Activated T-cell treated with anti-CD3 and anti-CD28 coated beads, Interleukin-2, amount 50 U/mL, for 24 hours (primary cell): ENCODE measurements at regions not wholly inside any gene's neighbourhood (a gene's known extent, or its start where the extent isn't known, plus 50 kb on each side); places are given as distances from the start of the nearest gene placed in this dataset.
"Not testable (repeated sequence)": the region's sequence is repeated elsewhere in the genome, so short reads cannot be mapped to it uniquely, and the experiment has no call there.

Source experiments
- DNase-seq: peaks from one replicate; pipeline ENCODE4 v3.0.0-alpha.2; 2020
- H3K27ac Mint-ChIP-seq: 2 replicates; pipeline ENCODE4 v1.8.0; 2020; ENCODE audit warnings: mild to moderate bottlenecking, mixed read lengths
- H3K27me3 Mint-ChIP-seq: 2 replicates; pipeline ENCODE4 v1.8.0; 2020; ENCODE audit warnings: mixed read lengths
- H3K36me3 Mint-ChIP-seq: 2 replicates; pipeline ENCODE4 v1.8.0; 2020; ENCODE audit warnings: low read depth, mixed read lengths
- H3K4me1 Mint-ChIP-seq: 2 replicates; pipeline ENCODE4 v1.8.0; 2020; ENCODE audit warnings: low read depth, mixed read lengths
- H3K4me3 Mint-ChIP-seq: 2 replicates; pipeline ENCODE4 v1.8.0; 2020; ENCODE audit warnings: mild to moderate bottlenecking, moderate library complexity, mixed read lengths
- H3K9me3 Mint-ChIP-seq: 2 replicates; pipeline ENCODE4 v1.8.0; 2020; ENCODE audit warnings: mixed read lengths

DNA sequence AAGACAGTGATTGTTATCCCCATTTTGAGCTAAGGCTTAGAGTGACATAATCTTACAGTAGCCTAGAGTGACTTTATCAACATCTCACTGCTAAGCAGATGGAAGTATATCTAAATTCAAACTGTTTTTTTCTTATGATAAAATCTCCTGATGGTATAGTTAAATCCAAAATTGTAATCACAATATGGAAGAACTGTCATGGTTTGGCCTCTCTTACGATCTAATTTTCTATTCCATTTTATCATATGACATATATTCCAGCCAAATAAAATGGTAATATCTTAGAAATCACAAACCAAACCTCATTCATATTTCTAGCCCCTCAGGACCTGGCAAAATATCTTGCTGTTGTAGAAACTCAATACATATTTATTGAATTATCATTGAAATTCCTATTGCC lies 864.7 kb downstream of the SLC6A15 start:
- Mint-ChIP-seq H3K9me3 (peaks cover under 1% of the 10 kb centered on the region), H3K27ac (no peak overlapping the region), H3K4me1 (no peaks in the 10 kb centered on the region), H3K27me3 (no peaks in the 10 kb centered on the region), H3K36me3 (no peaks in the 10 kb centered on the region), H3K4me3 (no peak overlapping the region)
- DNase-seq, result no peak

DNA sequence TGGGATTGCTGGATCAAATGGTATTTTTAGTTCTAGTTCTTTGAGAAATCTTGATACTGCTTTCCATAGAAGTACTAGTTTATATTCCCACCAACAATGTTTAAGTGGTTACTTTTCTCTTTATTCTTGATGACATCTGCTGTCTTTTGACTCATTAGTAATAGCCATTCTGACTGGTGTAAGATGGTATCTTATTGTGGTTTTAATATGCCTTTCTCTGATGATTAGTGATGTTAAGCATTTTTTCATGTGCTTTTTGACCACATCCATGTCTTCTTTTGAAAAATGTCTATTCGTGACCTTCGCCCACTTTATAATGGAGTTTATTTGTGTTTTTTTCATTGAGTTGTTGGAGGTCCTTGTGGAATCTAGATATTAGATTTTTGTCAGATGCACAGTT lies 865.7 kb downstream of the SLC6A15 start:
- H3K36me3 Mint-ChIP-seq, result no peaks in the 10 kb centered on the region
- DNase-seq, result no peak
- no peaks in the 10 kb centered on the region for H3K27me3 Mint-ChIP-seq
- H3K4me3 Mint-ChIP-seq, result no peak overlapping the region
- no peaks in the 10 kb centered on the region for H3K4me1 Mint-ChIP-seq
- H3K9me3 Mint-ChIP-seq, result no peaks in the 10 kb centered on the region
- no peak overlapping the region for H3K27ac Mint-ChIP-seq

DNA sequence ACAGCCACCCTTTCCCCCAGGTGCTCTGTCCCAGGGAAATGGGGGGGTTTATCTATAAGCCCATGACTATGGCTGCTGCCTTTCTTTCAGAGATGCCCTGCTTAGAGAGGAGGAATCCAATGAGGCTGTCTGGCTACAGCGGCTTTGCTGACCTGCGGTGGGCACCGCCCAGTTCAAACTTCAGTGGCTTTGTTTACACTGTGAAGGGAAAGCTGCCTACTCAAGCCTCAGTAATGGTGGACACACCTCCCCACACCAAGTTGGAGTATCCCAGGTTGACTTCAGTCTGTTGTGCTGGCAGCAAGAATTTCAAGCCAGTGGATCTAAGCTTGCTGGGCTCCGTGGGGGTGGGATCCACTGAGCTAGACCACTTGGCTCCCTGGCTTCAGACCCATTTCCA lies 869.2 kb downstream of the SLC6A15 start:
- H3K9me3 Mint-ChIP-seq, result no peaks in the 10 kb centered on the region
- H3K4me1 Mint-ChIP-seq, result no peaks in the 10 kb centered on the region
- H3K4me3 Mint-ChIP-seq, result no peak overlapping the region
- H3K27me3 Mint-ChIP-seq, result no peaks in the 10 kb centered on the region
- no peaks in the 10 kb centered on the region for H3K36me3 Mint-ChIP-seq
- no peak overlapping the region for H3K27ac Mint-ChIP-seq
- no peak for DNase-seq

DNA sequence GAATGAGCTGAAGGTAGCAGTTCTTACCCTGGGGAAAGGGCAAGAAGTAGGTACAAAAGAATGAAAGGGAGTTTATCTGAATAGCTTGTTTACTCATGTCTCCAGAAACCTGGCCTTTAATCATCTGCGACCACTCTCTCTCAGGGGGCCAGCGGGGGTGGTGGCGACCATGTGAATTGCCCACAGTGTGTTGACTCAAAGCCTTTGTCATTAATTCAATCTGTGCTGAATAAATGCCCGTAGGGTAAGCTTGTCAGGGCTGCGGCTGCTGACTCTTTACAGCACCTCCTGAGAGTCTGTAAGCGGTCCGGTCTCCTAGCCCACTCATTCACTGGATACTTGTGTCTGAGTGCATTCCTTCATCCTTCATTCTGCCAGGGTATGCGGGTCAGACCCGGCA lies 874.4 kb downstream of the SLC6A15 start:
- no peaks in the 10 kb centered on the region for H3K9me3 Mint-ChIP-seq
- DNase-seq, result no peak
- H3K27me3 Mint-ChIP-seq, result no peaks in the 10 kb centered on the region
- no peak overlapping the region for H3K4me3 Mint-ChIP-seq
- no peak overlapping the region for H3K27ac Mint-ChIP-seq
- H3K4me1 Mint-ChIP-seq, result no peaks in the 10 kb centered on the region
- H3K36me3 Mint-ChIP-seq, result no peaks in the 10 kb centered on the region

DNA sequence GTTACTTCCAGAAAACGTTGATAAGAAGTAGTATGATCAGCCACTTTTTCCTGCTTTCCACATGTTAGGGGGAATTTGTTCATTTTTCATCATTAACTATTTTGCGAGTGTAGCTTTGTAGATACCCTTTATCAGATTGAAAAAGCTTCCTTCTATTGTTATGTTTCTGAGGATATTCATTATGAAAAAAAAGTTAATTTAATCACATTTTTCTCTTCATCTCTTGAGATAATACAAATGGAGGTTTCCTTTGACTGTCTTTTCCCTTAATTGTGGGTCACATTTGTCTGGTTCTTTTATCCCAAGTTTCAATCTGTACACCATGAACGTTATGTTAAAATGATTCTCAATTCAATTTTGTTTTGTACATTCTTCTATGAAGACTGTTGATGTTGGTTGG lies 875.7 kb downstream of the SLC6A15 start:
- no peak overlapping the region for H3K27ac Mint-ChIP-seq
- DNase-seq, result no peak
- H3K4me3 Mint-ChIP-seq, result no peak overlapping the region
- H3K9me3 Mint-ChIP-seq, result peaks cover 4% of the 10 kb centered on the region
- H3K27me3 Mint-ChIP-seq, result no peaks in the 10 kb centered on the region
- no peaks in the 10 kb centered on the region for H3K36me3 Mint-ChIP-seq
- no peaks in the 10 kb centered on the region for H3K4me1 Mint-ChIP-seq

DNA sequence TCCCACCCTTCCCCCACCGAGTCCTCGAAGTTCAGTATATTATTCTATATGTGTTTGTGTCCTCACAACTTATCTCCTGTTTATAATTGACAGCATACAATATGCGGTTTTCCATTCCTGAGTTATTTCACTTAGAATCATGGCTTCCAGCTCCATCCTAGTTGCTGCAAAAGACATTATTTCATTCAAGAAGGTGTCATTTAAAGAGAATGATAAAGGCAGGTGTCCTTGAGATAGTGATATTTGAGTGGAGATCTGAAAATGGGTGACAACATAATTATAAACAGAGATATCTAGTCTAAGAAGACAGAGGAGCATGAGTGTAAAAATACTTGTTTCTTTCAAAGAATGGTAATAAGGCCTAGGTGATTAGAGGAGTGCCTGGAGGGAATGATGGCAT lies 876.8 kb downstream of the SLC6A15 start:
- H3K4me3 Mint-ChIP-seq, result no peak overlapping the region
- no peaks in the 10 kb centered on the region for H3K4me1 Mint-ChIP-seq
- H3K27me3 Mint-ChIP-seq, result no peaks in the 10 kb centered on the region
- H3K9me3 Mint-ChIP-seq, result peaks cover 6% of the 10 kb centered on the region
- DNase-seq, result no peak
- no peak overlapping the region for H3K27ac Mint-ChIP-seq
- H3K36me3 Mint-ChIP-seq, result no peaks in the 10 kb centered on the region

DNA sequence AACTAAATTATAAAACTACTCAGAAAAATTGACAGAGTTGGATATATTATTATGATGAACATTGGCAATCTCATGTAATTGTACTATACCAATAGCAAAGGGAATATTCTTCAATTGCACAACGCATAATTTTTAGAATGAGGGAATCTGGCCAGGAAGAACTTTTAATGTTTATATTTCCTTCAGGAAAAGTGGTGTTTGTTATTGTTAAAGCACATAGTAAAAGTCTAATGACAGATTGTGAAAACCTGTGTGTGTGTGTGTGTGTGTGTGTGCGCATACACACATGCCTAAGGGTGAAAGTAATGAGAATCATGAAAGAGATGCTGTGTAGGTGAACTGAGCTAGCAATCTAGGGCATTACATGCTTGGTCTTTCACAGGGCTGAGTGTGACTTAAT lies 877.7 kb downstream of the SLC6A15 start:
- no peak overlapping the region for H3K27ac Mint-ChIP-seq
- H3K4me3 Mint-ChIP-seq, result no peak overlapping the region
- H3K27me3 Mint-ChIP-seq, result no peaks in the 10 kb centered on the region
- no peaks in the 10 kb centered on the region for H3K4me1 Mint-ChIP-seq
- no peaks in the 10 kb centered on the region for H3K36me3 Mint-ChIP-seq
- H3K9me3 Mint-ChIP-seq, result peaks cover 6% of the 10 kb centered on the region
- no peak for DNase-seq

DNA sequence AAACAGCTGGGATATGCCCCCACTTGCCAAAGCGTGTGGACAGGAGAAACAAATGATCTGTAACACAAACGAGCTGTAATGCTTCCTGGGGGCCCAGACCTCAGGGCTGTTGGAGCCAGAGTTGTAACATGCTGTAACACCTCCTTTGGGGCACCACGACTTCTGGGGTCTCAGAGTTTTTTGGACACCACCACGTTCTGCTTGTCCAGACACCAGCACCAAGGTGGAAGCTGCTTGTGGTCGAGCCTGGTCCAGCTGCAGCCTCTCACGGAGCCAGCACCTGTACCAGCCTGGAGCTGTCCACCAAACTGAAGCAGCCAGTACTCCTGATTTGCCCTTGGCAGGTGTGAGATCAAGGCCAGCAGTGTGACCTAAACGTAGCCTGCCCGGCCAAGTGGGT lies 879.4 kb downstream of the SLC6A15 start:
- H3K27ac Mint-ChIP-seq, result no peak overlapping the region

DNA sequence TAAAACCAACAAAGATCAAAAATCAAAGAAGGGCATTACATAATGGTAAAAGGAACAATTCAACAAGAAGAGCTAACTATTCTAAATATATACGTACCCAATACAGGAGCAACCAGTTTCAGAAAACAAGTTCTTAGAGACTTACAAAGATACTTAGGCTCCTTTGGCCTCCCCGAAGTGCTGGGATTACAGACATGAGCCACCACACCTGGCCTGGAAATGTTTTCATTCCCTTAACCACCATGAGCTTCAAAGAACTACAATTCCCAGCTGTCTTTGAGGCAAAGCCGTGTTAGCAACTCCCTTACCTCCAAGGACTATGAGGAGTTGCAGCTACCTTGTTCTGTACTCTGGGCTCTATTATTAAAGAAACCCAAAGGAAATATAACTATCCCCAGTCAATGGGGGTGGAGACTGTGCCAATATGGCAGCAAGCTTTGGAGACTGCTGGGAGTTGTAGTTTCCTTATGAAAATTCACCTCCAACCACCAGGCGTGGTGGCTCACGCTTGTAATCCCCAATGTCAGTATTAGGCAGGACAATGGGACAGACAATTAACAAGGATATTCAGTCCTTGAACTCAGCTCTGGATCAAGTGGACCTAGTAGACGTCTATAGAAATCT lies 893.9 kb downstream of the SLC6A15 start:
- peaks cover 15% of the 10 kb centered on the region for H3K9me3 Mint-ChIP-seq
- not testable (repeated sequence) for H3K27ac Mint-ChIP-seq

More for the DNA sequence above, 879.4 kb downstream of the SLC6A15 start:
- no peak for DNase-seq
- Mint-ChIP-seq H3K27me3 (no peaks in the 10 kb centered on the region), H3K36me3 (no peaks in the 10 kb centered on the region), H3K9me3 (peaks cover 6% of the 10 kb centered on the region), H3K4me3 (no peak overlapping the region), H3K4me1 (no peaks in the 10 kb centered on the region)

DNA sequence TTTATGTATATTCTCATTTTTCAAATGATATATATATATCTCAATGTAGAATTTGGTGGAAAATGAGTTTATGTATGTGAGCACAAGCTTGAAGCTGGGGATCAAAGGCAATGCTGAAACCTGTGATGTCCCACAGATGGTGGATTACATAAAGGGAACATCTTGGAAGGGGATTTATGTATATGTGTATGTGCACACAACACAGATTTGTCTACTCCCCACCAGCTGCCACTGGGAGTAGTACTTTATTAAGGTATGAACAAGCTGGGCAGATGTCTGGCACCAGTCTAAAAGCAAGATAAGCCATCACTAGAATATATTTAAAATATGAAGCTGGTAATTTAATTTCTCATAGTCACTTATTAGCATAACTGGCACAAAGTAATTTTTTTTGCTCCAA lies 895.6 kb downstream of the SLC6A15 start:
- no peaks in the 10 kb centered on the region for H3K4me1 Mint-ChIP-seq
- peaks cover 22% of the 10 kb centered on the region for H3K9me3 Mint-ChIP-seq
- no peak overlapping the region for H3K27ac Mint-ChIP-seq
- no peaks in the 10 kb centered on the region for H3K27me3 Mint-ChIP-seq
- no peak overlapping the region for H3K4me3 Mint-ChIP-seq
- H3K36me3 Mint-ChIP-seq, result no peaks in the 10 kb centered on the region
- no peak for DNase-seq

More for the DNA sequence above, 893.9 kb downstream of the SLC6A15 start:
- DNase-seq, H3K4me1 Mint-ChIP-seq, H3K36me3 Mint-ChIP-seq, H3K4me3 Mint-ChIP-seq, H3K27me3 Mint-ChIP-seq: not testable (repeated sequence)

DNA sequence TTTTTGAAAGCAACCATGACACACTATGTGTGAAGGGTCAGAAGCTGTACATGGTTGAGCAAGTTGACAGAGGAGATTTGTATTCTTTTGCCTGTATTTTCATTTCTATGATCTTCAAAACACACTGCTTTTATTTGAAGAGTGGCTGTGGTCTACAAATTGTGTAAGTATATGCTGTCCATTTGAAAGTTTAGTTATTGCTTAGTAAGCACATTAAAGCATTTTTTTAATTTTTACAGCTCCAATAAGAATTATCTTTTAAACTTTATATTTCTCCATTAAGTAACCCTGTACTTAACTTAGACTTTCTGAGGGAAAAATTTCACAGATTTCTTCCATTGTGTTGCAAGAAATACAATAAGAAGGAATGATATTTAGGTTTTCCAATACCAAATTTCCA lies 915.2 kb downstream of the SLC6A15 start:
- H3K27me3 Mint-ChIP-seq, result no peaks in the 10 kb centered on the region
- no peak for DNase-seq
- H3K9me3 Mint-ChIP-seq, result peaks cover 13% of the 10 kb centered on the region
- H3K27ac Mint-ChIP-seq, result no peak overlapping the region
- H3K36me3 Mint-ChIP-seq, result no peaks in the 10 kb centered on the region
- H3K4me3 Mint-ChIP-seq, result no peak overlapping the region
- H3K4me1 Mint-ChIP-seq, result no peaks in the 10 kb centered on the region

DNA sequence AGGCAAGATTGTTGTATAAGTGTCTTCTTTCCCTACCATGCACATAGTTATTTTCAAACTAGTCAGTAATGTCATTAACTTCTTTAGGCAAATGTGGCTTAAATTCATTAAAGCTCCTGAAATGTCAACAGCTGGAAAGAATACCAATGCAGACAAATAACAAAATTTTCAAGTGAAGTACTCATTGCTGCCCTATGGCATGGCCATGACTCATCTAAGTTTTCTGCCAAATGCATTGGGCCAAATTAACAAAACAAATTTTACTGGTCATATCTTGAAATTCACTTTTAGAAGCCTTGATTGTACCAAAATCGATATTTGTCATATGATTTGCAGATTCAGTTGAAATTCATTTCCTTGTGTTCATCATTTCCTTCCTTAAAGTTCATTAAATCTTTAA lies 915.9 kb downstream of the SLC6A15 start:
- H3K27me3 Mint-ChIP-seq, result no peaks in the 10 kb centered on the region

DNA sequence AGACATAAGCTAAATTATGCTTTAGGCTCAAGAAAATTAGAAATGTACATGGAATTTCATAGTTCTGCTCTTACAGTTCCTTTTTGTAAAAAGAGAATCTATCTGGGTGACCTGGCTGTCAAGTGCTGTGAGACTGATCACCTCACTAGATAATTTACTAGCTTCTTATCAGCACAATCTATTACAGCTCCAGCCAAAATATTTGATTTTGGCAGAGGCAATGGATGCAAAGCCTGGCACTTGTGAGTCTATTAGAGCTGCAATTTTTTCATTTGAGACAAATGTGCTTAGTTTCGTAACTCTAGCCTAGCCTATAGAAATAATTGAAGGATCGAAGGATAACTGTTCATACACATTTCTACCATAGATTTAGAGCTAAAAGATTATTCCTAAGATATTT lies 927.5 kb downstream of the SLC6A15 start:
- no peaks in the 10 kb centered on the region for H3K36me3 Mint-ChIP-seq
- H3K9me3 Mint-ChIP-seq, result no peaks in the 10 kb centered on the region
- no peak for DNase-seq
- H3K27me3 Mint-ChIP-seq, result no peaks in the 10 kb centered on the region
- no peak overlapping the region for H3K4me3 Mint-ChIP-seq
- H3K4me1 Mint-ChIP-seq, result no peaks in the 10 kb centered on the region
- H3K27ac Mint-ChIP-seq, result no peak overlapping the region

More for the DNA sequence above, 915.9 kb downstream of the SLC6A15 start:
- Mint-ChIP-seq H3K36me3 (no peaks in the 10 kb centered on the region), H3K9me3 (peaks cover 13% of the 10 kb centered on the region), H3K4me1 (no peaks in the 10 kb centered on the region), H3K4me3 (no peak overlapping the region), H3K27ac (no peak overlapping the region)
- DNase-seq, result no peak

DNA sequence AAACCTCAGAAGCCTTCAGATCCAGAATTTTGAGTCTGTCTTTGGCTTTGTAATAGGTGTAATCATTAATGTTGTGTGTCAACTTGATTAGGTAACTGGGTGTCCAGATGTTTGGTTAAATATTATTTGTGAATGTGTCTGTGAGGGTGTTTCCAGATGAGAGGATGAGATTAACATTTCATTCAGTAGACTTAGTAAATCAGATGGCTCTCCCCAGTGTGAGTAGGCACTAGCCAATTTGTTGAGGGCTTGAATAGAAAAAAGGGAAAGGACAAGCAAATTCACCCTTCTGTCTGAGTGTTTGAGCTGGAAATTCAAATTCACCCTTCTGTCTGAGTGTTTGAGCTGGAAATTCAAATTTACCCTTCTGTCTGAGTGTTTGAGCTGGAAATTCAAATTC lies 932.2 kb downstream of the SLC6A15 start:
- Mint-ChIP-seq H3K4me3 (no peak overlapping the region), H3K36me3 (no peaks in the 10 kb centered on the region), H3K27me3 (no peaks in the 10 kb centered on the region), H3K27ac (no peak overlapping the region), H3K4me1 (no peaks in the 10 kb centered on the region), H3K9me3 (no peaks in the 10 kb centered on the region)
- DNase-seq, result no peak

DNA sequence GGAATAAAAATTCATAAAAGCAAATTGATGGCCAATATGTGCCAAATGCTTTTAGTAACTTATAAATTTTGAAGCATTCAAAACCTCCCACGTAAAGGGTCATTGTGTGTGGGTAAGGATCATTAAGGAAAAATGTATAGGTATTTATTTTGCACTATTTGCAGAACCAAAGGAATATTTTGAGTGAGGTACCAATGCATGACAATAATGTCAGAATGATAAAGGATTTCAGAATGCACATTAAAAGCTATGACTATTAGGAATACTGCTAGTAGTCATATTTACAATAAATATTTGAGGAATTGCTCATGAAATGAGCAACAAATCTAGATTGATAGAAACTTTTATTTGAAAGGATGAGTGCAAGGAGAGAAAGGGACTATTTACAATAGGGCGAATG lies 932.8 kb downstream of the SLC6A15 start:
- H3K27ac Mint-ChIP-seq, result no peak overlapping the region
- DNase-seq, result no peak
- H3K27me3 Mint-ChIP-seq, result no peaks in the 10 kb centered on the region
- no peak overlapping the region for H3K4me3 Mint-ChIP-seq
- H3K4me1 Mint-ChIP-seq, result no peaks in the 10 kb centered on the region
- no peaks in the 10 kb centered on the region for H3K9me3 Mint-ChIP-seq
- H3K36me3 Mint-ChIP-seq, result no peaks in the 10 kb centered on the region

DNA sequence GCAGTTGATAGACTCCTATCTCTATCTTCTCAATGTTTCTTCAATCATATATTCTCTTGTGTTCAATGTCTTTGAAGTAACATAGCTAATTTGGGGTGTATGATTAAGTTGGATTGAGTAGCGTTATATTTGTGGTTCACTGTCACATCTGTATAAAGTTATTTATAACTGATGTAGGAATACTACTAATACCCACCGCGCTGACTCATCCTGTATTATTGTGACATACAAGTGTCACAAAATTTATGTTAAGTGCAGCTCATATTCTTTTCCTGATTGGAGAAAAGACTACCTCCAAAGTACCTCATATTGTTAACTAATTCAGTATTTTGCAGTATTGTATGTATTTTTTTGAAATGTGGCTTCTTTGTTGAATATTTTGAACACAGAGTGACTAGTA lies 940.8 kb downstream of the SLC6A15 start:
- DNase-seq, result no peak
- Mint-ChIP-seq H3K27ac (no peak overlapping the region), H3K36me3 (no peaks in the 10 kb centered on the region), H3K27me3 (no peaks in the 10 kb centered on the region), H3K4me3 (no peak overlapping the region), H3K9me3 (no peaks in the 10 kb centered on the region), H3K4me1 (no peaks in the 10 kb centered on the region)
